HL-60 (cell line): ENCODE measurements at regions not wholly inside any gene's neighbourhood (a gene's known extent, or its start where the extent isn't known, plus 50 kb on each side); places are given as distances from the start of the nearest gene placed in this dataset.

Experiments
- DNase-seq, 2 experiments: peaks; one replicate each; pipeline ENCODE4 v3.0.0-alpha.2; 2010 to 2020; ENCODE audit warnings: low read depth in 1 of 2, low spot score in 1 of 2
- H3K27ac ChIP-seq: fragments of 250-450 bp; sonication (Bioruptor Pico); replicated peaks from 2 replicates; pipeline ENCODE4 v1.5.1; 2020; ENCODE audit warnings: mild to moderate bottlenecking, moderate library complexity
- H3K27me3 ChIP-seq: fragments of 250-450 bp; sonication (Bioruptor Pico); 2 replicates; pipeline ENCODE4 v1.5.1; 2021; ENCODE audit warnings: mild to moderate bottlenecking, moderate library complexity; ENCODE audit not compliant: insufficient read depth, poor library complexity, severe bottlenecking
- H3K4me3 ChIP-seq: replicated peaks from 2 replicates; pipeline ENCODE4 v1.5.1; 2011; ENCODE audit warnings: mild to moderate bottlenecking, control low read depth, low read length; ENCODE audit not compliant: insufficient read depth
- CTCF ChIP-seq: IDR thresholded peaks from one replicate; pipeline ENCODE4 v1.5.1; 2011; ENCODE audit warnings: low read length, control low read depth, inconsistent platforms; ENCODE audit not compliant: insufficient read depth
- GABPA ChIP-seq: IDR thresholded peaks from 2 replicates; pipeline ENCODE4 v1.6.1; 2012; ENCODE audit warnings: low read depth
- POLR2AphosphoS5 ChIP-seq: IDR thresholded peaks from 2 replicates; pipeline ENCODE4 v1.6.1; 2012; ENCODE audit warnings: low read depth
- REST ChIP-seq: IDR thresholded peaks from 2 replicates; pipeline ENCODE4 v1.6.1; 2012; ENCODE audit warnings: low read depth; ENCODE audit not compliant: insufficient replicate concordance
- SPI1 ChIP-seq: IDR thresholded peaks from 2 replicates; pipeline ENCODE4 v1.6.1; 2012; ENCODE audit warnings: low read depth, mild to moderate bottlenecking, borderline replicate concordance

- no peak for DNase-seq
- Histone ChIP-seq H3K4me3 (no peak overlapping the region), H3K27me3 (no peaks in the 10 kb centered on the region), H3K27ac (no peak overlapping the region)
- TF ChIP-seq SPI1 (no peak), POLR2AphosphoS5 (no peak), CTCF (no peak), REST (no peak), GABPA (no peak)
Observed at GRCh38 chr17:72315122-72315913, 194.5 kb downstream of the SOX9 start.

GRCh38 chr17:72318131-72318530, 197.3 kb downstream of the SOX9 start:
- TF ChIP-seq CTCF (no peak), REST (no peak), POLR2AphosphoS5 (no peak), GABPA (no peak), SPI1 (no peak)
- Histone ChIP-seq H3K4me3 (no peak overlapping the region), H3K27ac (no peak overlapping the region), H3K27me3 (no peaks in the 10 kb centered on the region)
- no peak for DNase-seq

- TF ChIP-seq SPI1 (no peak), GABPA (no peak), REST (no peak), POLR2AphosphoS5 (no peak)
- H3K27me3 ChIP-seq: no peaks in the 10 kb centered on the region
- no peak overlapping the region for H3K27ac ChIP-seq
- no peak for DNase-seq
- H3K4me3 ChIP-seq: no peak overlapping the region
Observed at GRCh38 chr17:72321896-72322295, 201.1 kb downstream of the SOX9 start.
